ENCODE measurements at regions not wholly inside any gene's neighbourhood (a gene's known extent, or its start where the extent isn't known, plus 50 kb on each side); places are given as distances from the start of the nearest gene placed in this dataset.

DNA sequence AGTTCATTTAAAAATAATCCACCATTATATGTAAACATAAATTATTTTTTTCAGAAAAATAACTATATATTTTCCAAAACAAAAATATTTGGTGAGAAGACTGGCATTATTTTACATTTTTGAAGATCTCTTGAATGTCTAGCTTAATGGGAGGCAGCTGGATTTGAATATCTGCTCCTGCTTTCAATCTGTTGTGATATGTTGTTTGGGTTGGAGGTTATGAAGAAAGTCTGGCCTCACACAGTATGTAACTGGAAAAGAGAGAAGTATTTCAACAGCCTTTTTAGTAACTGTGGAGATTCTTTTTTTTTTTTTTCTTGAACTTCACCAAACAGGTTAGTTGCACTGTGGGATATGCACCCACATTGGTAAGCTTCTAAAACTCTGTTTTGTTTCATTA, 84.7 kb upstream of the SLIT3 start:
- no peaks in the 10 kb centered on the region for H3K36me3 ChIP-seq (ENCODE audit: control insufficient read depth, insufficient read depth, low read length)
- ChIA-PET CTCF (ENCODE audit: low intra/inter-chr PET ratio) (interaction anchor here (0.6 kb wide), 1 partner anchor 1038 kb away, joined by 3 read pairs; no protein-coding TSS in a partner anchor), POLR2A (no interaction called here)

More for the DNA sequence above, 84.7 kb upstream of the SLIT3 start:
- no peak overlapping the region for H3K4me3 ChIP-seq
- no peak overlapping the region for H3K27ac ChIP-seq (ENCODE audit: extremely low read depth, low read depth, low read length)
- DNase-seq (ENCODE audit: extremely low read depth in 1 of 4, low spot score in 3 of 4): no peak
- no peaks in the 10 kb centered on the region for H3K4me1 ChIP-seq (replicated peaks in 1 of 2; ENCODE audit: control insufficient read depth in 2 of 2, insufficient read depth in 2 of 2, low read length in 2 of 2)
- H3K27me3 ChIP-seq (ENCODE audit: control insufficient read depth in 2 of 2, insufficient read depth in 2 of 2, low read length in 2 of 2): no peaks in the 10 kb centered on the region
- H4K20me1 ChIP-seq (replicated peaks; ENCODE audit: control insufficient read depth, insufficient read depth, low read length): no peaks in the 10 kb centered on the region
- no peak for TF ChIP-seq BACH1 (tag; IDR thresholded peaks at IDR 0.05)
- no peak for TF ChIP-seq LEF1 (IDR thresholded peaks at IDR 0.05)
- TF ChIP-seq, protein P1, sequence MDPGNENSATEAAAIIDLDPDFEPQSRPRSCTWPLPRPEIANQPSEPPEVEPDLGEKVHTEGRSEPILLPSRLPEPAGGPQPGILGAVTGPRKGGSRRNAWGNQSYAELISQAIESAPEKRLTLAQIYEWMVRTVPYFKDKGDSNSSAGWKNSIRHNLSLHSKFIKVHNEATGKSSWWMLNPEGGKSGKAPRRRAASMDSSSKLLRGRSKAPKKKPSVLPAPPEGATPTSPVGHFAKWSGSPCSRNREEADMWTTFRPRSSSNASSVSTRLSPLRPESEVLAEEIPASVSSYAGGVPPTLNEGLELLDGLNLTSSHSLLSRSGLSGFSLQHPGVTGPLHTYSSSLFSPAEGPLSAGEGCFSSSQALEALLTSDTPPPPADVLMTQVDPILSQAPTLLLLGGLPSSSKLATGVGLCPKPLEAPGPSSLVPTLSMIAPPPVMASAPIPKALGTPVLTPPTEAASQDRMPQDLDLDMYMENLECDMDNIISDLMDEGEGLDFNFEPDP (CRISPR knock-in tag; IDR thresholded peaks at IDR 0.05): no peak
- TF ChIP-seq CTBP1 (IDR thresholded peaks at IDR 0.05; ENCODE audit: borderline replicate concordance): no peak
- no peak for TF ChIP-seq ZBTB8A (IDR thresholded peaks at IDR 0.05; ENCODE audit: partially characterized antibody)
- TF ChIP-seq, protein P2, sequence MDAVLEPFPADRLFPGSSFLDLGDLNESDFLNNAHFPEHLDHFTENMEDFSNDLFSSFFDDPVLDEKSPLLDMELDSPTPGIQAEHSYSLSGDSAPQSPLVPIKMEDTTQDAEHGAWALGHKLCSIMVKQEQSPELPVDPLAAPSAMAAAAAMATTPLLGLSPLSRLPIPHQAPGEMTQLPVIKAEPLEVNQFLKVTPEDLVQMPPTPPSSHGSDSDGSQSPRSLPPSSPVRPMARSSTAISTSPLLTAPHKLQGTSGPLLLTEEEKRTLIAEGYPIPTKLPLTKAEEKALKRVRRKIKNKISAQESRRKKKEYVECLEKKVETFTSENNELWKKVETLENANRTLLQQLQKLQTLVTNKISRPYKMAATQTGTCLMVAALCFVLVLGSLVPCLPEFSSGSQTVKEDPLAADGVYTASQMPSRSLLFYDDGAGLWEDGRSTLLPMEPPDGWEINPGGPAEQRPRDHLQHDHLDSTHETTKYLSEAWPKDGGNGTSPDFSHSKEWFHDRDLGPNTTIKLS (IDR thresholded peaks at IDR 0.05; ENCODE audit: borderline replicate concordance, low read depth): no peak
- no peak for TF ChIP-seq ZFP1 (CRISPR knock-in tag; IDR thresholded peaks at IDR 0.05)
- TF ChIP-seq FOXJ3 (CRISPR knock-in tag; IDR thresholded peaks at IDR 0.05): no peak
- no peak for TF ChIP-seq ZNF436 (CRISPR knock-in tag; IDR thresholded peaks at IDR 0.05)
- no peak for TF ChIP-seq MCM7 (IDR thresholded peaks at IDR 0.05)
- no peak for TF ChIP-seq ZNF431 (CRISPR knock-in tag; IDR thresholded peaks at IDR 0.05)
- no peak for TF ChIP-seq CCAR2 (IDR thresholded peaks at IDR 0.05; ENCODE audit: low read depth, low read length)
- TF ChIP-seq POLR3A (IDR thresholded peaks at IDR 0.05; ENCODE audit: borderline replicate concordance, extremely low read depth, insufficient read depth, insufficient read length): no peak
- TF ChIP-seq, protein P3, sequence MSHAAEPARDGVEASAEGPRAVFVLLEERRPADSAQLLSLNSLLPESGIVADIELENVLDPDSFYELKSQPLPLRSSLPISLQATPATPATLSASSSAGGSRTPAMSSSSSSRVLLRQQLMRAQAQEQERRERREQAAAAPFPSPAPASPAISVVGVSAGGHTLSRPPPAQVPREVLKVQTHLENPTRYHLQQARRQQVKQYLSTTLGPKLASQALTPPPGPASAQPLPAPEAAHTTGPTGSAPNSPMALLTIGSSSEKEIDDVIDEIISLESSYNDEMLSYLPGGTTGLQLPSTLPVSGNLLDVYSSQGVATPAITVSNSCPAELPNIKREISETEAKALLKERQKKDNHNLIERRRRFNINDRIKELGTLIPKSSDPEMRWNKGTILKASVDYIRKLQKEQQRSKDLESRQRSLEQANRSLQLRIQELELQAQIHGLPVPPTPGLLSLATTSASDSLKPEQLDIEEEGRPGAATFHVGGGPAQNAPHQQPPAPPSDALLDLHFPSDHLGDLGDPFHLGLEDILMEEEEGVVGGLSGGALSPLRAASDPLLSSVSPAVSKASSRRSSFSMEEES (CRISPR knock-in tag; IDR thresholded peaks at IDR 0.05): no peak
- TF ChIP-seq ZFX (CRISPR knock-in tag; IDR thresholded peaks at IDR 0.05): no peak
- no peak for TF ChIP-seq TARDBP (IDR thresholded peaks at IDR 0.05)
- no peak for TF ChIP-seq CXXC5 (CRISPR knock-in tag; IDR thresholded peaks at IDR 0.05)
- in situ Hi-C loops (cut with MboI) (no loop called here), intact Hi-C loops (cut with micrococcal nuclease) (no loop called here)
- no TSS peak for BruUV-seq (replicated peaks)
- no peak overlapping the region for H3K9ac ChIP-seq (ENCODE audit: insufficient read depth in 1 of 2, low read depth in 2 of 2, low read length in 2 of 2)
- no peak for FAIRE-seq
- no peak for ATAC-seq
- no peaks in the 10 kb centered on the region for H3K9me1 ChIP-seq (ENCODE audit: control insufficient read depth, insufficient read depth, low read length)
- no peaks in the 10 kb centered on the region for H3K9me3 ChIP-seq (replicated peaks; ENCODE audit: control insufficient read depth, insufficient read depth, low read depth, low read length)
- no peak overlapping the region for H3K4me2 ChIP-seq (ENCODE audit: insufficient read depth, low read length)
- no peaks in the 10 kb centered on the region for H3K79me2 ChIP-seq (ENCODE audit: control insufficient read depth, insufficient read depth, low read length)
- no peak overlapping the region for H2AFZ ChIP-seq (ENCODE audit: low read depth, low read length)

All from K562 (cell line).